A172 (cell line): ENCODE measurements at regions not wholly inside any gene's neighbourhood (a gene's known extent, or its start where the extent isn't known, plus 50 kb on each side); places are given as distances from the start of the nearest gene placed in this dataset.
"Not testable (repeated sequence)": the region's sequence is repeated elsewhere in the genome, so short reads cannot be mapped to it uniquely, and the experiment has no call there.

Experiments
- DNase-seq: peaks from one replicate; pipeline ENCODE4 v3.0.0-alpha.2; 2015; ENCODE audit warnings: low spot score

GRCh38 chr7:149635561-149636329 lies 137.6 kb downstream of the ZNF467 start:
- DNase-seq = no peak

GRCh38 chr7:149633976-149634945 lies 136.7 kb upstream of the ZNF746 start:
- DNase-seq = no peak

- not testable (repeated sequence) for DNase-seq
These were observed 130.9 kb upstream of the ZNF746 start for GRCh38 chr7:149628361-149629149.

- DNase-seq = no peak
These were observed 130.3 kb upstream of the ZNF746 start for GRCh38 chr7:149627911-149628310.

GRCh38 chr7:149626972-149627371 lies 129.4 kb upstream of the ZNF746 start:
- no peak for DNase-seq

GRCh38 chr7:149625947-149626392 lies 128.4 kb upstream of the ZNF746 start:
- DNase-seq = no peak

- no peak for DNase-seq
These were observed 127.8 kb upstream of the ZNF746 start for GRCh38 chr7:149625340-149625946.

GRCh38 chr7:149624419-149625339 lies 127.1 kb upstream of the ZNF746 start:
- peak; percentile 63 for DNase-seq

GRCh38 chr7:149624006-149624405 lies 126.4 kb upstream of the ZNF746 start:
- DNase-seq = no peak

- DNase-seq = peak; percentile 18
These were observed 125.8 kb upstream of the ZNF746 start for GRCh38 chr7:149623262-149623997.

GRCh38 chr7:149622444-149623210 lies 125.0 kb upstream of the ZNF746 start:
- no peak for DNase-seq

- DNase-seq = no peak
These were observed 124.2 kb upstream of the ZNF746 start for GRCh38 chr7:149621776-149622175.

- DNase-seq = no peak
These were observed 123.4 kb upstream of the ZNF746 start for GRCh38 chr7:149620961-149621360.

- no peak for DNase-seq
These were observed 119.3 kb upstream of the ZNF746 start for GRCh38 chr7:149616898-149617297.

GRCh38 chr7:149615690-149616270 lies 118.2 kb upstream of the ZNF746 start:
- DNase-seq = no peak

GRCh38 chr7:149610441-149611011 lies 112.9 kb upstream of the ZNF746 start:
- DNase-seq = no peak

- DNase-seq = no peak
These were observed 110.6 kb upstream of the ZNF746 start for GRCh38 chr7:149608168-149608567.

- no peak for DNase-seq
These were observed 110.1 kb upstream of the ZNF746 start for GRCh38 chr7:149607683-149608082.
